ENCODE measurements at regions not wholly inside any gene's neighbourhood (a gene's known extent, or its start where the extent isn't known, plus 50 kb on each side); places are given as distances from the start of the nearest gene placed in this dataset.
A peak's percentile ranks its signal among the peaks of the same experiment; 100 is the strongest.

- DNase-seq (ENCODE audit: low spot score): no peak
These were observed 814.5 kb upstream of the MIR17HG start for GRCh38 chr13:90532861-90533492.

- DNase-seq (ENCODE audit: low spot score): no peak
These were observed 813.6 kb upstream of the MIR17HG start for GRCh38 chr13:90533866-90534265.

GRCh38 chr13:90534617-90535370, 812.7 kb upstream of the MIR17HG start:
- no peak for DNase-seq (ENCODE audit: low spot score)

GRCh38 chr13:90535421-90535820, 812.1 kb upstream of the MIR17HG start:
- no peak for DNase-seq (ENCODE audit: low spot score)

GRCh38 chr13:90538063-90538462, 809.4 kb upstream of the MIR17HG start:
- no peak for DNase-seq (ENCODE audit: low spot score)

- DNase-seq (ENCODE audit: low spot score): no peak
These were observed 806.1 kb upstream of the MIR17HG start for GRCh38 chr13:90541346-90541745.

- DNase-seq (ENCODE audit: low spot score): no peak
These were observed 804.5 kb upstream of the MIR17HG start for GRCh38 chr13:90542959-90543505.

GRCh38 chr13:90545070-90545840, 802.2 kb upstream of the MIR17HG start:
- no peak for DNase-seq (ENCODE audit: low spot score)

- no peak for DNase-seq (ENCODE audit: low spot score)
These were observed 800.2 kb upstream of the MIR17HG start for GRCh38 chr13:90547272-90547790.

- no peak for DNase-seq (ENCODE audit: low spot score)
These were observed 796.2 kb upstream of the MIR17HG start for GRCh38 chr13:90551253-90551652.

- DNase-seq (ENCODE audit: low spot score): no peak
These were observed 794.8 kb upstream of the MIR17HG start for GRCh38 chr13:90552702-90553101.

- no peak for DNase-seq (ENCODE audit: low spot score)
These were observed 794.3 kb upstream of the MIR17HG start for GRCh38 chr13:90553159-90553558.

GRCh38 chr13:90557626-90558025, 789.9 kb upstream of the MIR17HG start:
- no peak for DNase-seq (ENCODE audit: low spot score)

- DNase-seq (ENCODE audit: low spot score): peak; percentile 11
These were observed 785.0 kb upstream of the MIR17HG start for GRCh38 chr13:90562443-90562842.

GRCh38 chr13:90564096-90564495, 783.4 kb upstream of the MIR17HG start:
- no peak for DNase-seq (ENCODE audit: low spot score)

- DNase-seq (ENCODE audit: low spot score): no peak
These were observed 782.9 kb upstream of the MIR17HG start for GRCh38 chr13:90564566-90564965.

GRCh38 chr13:90565985-90566713, 781.3 kb upstream of the MIR17HG start:
- no peak for DNase-seq (ENCODE audit: low spot score)

GRCh38 chr13:90568165-90568564, 779.3 kb upstream of the MIR17HG start:
- DNase-seq (ENCODE audit: low spot score): no peak

- DNase-seq (ENCODE audit: low spot score): no peak
These were observed 771.4 kb upstream of the MIR17HG start for GRCh38 chr13:90576067-90576466.

- DNase-seq (ENCODE audit: low spot score): no peak
These were observed 769.8 kb upstream of the MIR17HG start for GRCh38 chr13:90577726-90578125.

- no peak for DNase-seq (ENCODE audit: low spot score)
These were observed 762.1 kb upstream of the MIR17HG start for GRCh38 chr13:90585392-90585791.
